LoVo (cell line): ENCODE measurements at regions not wholly inside any gene's neighbourhood (a gene's known extent, or its start where the extent isn't known, plus 50 kb on each side); places are given as distances from the start of the nearest gene placed in this dataset.
"Not testable (repeated sequence)": the region's sequence is repeated elsewhere in the genome, so short reads cannot be mapped to it uniquely, and the experiment has no call there.

Source experiments
- DNase-seq: peaks from one replicate; pipeline ENCODE4 v3.0.0-alpha.2; 2016; ENCODE audit warnings: low spot score

GRCh38 chr12:131312793-131313545 is 359.3 kb downstream of the ADGRD1 start:
- DNase-seq, result no peak

GRCh38 chr12:131313635-131314034 is 359.9 kb downstream of the ADGRD1 start:
- DNase-seq, result no peak

- no peak for DNase-seq
These were observed 360.9 kb downstream of the ADGRD1 start for GRCh38 chr12:131314524-131315090.

GRCh38 chr12:131315601-131316000 is 361.9 kb downstream of the ADGRD1 start:
- DNase-seq, result no peak

GRCh38 chr12:131316388-131316787 is 362.7 kb downstream of the ADGRD1 start:
- DNase-seq, result no peak

- no peak for DNase-seq
These were observed 364.5 kb downstream of the ADGRD1 start for GRCh38 chr12:131318045-131318685.

- DNase-seq, result no peak
These were observed 368.3 kb downstream of the ADGRD1 start for GRCh38 chr12:131321988-131322387.

GRCh38 chr12:131322460-131322859 is 368.8 kb downstream of the ADGRD1 start:
- DNase-seq, result not testable (repeated sequence)

- no peak for DNase-seq
These were observed 370.2 kb downstream of the ADGRD1 start for GRCh38 chr12:131323879-131324278.

GRCh38 chr12:131327521-131328488 is 374.1 kb downstream of the ADGRD1 start:
- no peak for DNase-seq

GRCh38 chr12:131328861-131329845 is 375.4 kb downstream of the ADGRD1 start:
- DNase-seq, result not testable (repeated sequence)

GRCh38 chr12:131330106-131330815 is 376.6 kb downstream of the ADGRD1 start:
- no peak for DNase-seq

- no peak for DNase-seq
These were observed 377.5 kb downstream of the ADGRD1 start for GRCh38 chr12:131331148-131331750.

- no peak for DNase-seq
These were observed 378.5 kb downstream of the ADGRD1 start for GRCh38 chr12:131332224-131332623.

- DNase-seq, result no peak
These were observed 377.8 kb upstream of the SFSWAP start for GRCh38 chr12:131333136-131333535.

- no peak for DNase-seq
These were observed 377.1 kb upstream of the SFSWAP start for GRCh38 chr12:131333621-131334440.

- DNase-seq, result no peak
These were observed 376.1 kb upstream of the SFSWAP start for GRCh38 chr12:131334835-131335234.

- no peak for DNase-seq
These were observed 375.4 kb upstream of the SFSWAP start for GRCh38 chr12:131335456-131335855.

- not testable (repeated sequence) for DNase-seq
These were observed 373.0 kb upstream of the SFSWAP start for GRCh38 chr12:131337861-131338260.
